ENCODE measurements at regions not wholly inside any gene's neighbourhood (a gene's known extent, or its start where the extent isn't known, plus 50 kb on each side); places are given as distances from the start of the nearest gene placed in this dataset.

DNA sequence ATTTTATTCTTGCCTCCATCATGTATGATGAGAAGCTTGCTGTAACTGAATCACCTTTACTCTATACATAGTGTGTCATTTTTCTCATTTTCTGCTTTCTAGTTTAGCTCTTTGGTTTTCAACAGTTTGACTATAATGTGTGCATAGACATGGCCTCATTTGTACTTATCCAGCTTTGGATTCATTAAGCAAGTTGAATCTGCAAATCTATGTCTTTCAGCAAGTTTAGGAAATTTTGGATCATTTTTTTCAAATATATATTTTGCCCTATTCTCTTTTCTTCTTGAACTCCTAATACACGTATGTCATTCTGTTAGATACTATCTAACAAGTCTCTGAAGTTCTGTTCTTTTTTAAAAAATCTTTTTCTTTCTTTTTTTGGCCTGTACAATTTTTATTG is 57.8 kb downstream of the PRLHR start:
- no peak for DNase-seq

DNA sequence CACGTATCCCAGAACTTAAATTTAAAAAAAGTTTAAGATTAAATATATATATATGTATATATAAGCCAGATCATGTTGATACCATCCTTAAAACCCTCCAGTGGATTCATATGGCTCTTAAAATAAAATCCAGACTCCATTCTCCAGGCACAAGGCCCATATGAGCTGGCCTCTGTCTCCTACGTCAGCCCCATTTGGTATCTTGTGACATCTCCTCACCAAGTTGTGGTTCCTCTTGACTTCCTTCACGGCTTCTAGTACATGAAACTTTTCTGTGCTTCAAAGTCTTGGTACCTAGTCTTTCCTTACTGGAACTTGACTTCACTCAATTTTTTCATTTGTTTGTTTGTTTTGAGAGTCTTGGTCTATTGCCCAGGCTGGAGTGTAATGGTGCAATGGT is 61.3 kb downstream of the PRLHR start:
- no peak for DNase-seq

DNA sequence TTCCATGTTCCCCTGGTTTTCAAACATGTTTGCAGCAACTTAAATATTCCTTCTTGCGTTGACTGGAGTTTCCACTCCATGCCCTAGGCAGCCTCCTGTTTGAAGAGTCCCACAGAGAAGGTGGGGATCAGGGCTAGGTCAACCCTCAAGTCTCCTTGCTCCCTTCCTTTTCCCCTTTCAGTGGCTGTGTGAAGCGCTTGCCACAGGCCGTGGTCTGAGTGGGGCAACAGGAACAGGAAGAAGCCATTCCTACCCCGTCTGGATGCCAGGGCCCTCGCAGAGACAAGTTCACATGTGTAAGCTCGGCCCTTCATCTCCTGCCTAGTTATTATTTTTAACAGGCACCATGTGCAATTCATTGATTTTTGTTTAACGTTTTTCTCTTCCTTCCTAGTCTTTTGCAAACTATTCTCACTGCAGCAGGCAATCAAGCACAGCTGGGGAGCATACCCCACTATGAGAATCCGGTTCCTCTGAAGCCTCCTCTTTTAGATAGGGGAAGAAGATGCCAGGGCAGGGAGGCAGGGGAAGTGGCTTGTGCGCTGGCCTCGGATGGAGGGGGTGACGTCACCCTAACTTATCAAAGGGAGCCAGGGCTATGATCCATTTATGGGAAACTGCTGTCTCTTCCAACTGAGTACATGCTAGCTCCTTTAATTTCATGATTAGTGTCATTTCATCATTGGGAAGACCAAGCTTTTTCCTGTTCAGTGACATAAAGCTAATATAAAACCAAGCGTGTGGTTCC is 64.2 kb downstream of the PRLHR start:
- no peak for DNase-seq

GRCh38 chr10:118528426-118528825 is 67.0 kb downstream of the PRLHR start:
- DNase-seq: no peak

GRCh38 chr10:118523775-118524174 is 71.7 kb downstream of the PRLHR start:
- no peak for DNase-seq

DNA sequence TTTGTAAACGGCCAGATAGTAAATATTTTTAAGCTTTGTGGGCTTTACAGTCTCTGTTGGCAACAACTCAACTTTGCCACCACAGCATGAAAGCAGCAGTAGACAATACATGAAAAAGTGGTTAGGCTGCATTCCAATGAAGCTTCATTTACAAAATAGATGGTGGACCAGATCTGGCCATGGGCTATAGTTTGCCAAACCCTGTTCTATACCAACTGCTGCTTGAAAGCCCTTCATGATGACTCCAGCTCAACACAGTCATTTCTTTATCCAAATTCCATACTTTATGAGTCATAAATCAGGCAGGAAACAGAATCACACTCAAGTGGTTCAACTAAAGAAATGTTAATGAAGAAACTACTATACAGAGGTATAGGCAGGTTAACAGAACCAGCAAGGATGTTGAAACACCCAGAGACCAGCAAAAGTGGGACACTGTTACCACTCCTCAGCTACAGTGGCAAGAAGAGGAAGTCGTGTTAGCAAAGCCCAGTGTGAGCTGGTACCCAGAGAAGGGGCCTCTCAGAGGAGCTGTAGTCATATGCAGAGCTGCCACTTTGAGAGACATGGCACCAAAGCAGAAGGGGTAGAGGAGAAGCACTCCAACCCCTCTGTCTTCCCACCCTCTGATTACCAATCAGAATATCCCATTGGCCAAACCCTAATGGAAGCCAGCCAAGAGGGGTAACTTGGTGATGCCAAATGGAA is 72.5 kb downstream of the PRLHR start:
- DNase-seq: peak; percentile 69

DNA sequence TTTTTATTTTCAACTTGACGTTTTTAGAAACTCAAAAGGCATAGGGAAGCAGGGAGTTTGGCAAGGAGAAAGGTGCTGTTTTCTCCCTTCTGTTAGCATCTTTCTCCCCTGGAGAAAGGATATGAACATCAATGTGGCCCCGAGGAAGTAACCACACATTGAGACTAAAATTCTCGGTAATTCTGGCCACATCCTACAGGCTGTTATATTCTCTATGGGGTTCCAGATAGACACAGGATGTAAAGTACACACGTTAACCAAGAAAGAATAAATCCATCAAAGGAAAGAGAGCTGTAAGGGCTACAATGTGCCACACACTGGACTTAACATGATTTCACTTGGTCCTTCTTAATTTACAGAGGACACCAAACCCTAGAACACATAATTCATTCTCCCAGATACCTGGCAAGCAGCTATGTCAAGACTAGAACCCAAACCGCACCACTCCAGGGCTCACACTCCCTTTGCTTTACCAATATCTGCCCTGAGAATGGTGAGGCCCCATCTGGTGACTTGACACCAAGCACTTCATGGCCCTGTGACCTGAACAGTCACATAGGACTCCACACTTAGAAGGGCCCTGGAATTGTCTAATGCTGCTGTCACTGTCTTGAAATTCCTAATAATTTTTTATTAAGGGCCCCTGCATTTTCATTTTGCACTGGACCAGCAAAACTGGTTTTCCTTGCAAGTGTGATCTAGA is 73.9 kb downstream of the PRLHR start:
- peak; percentile 9 for DNase-seq

GRCh38 chr10:118520116-118520742 is 75.2 kb downstream of the PRLHR start:
- no peak for DNase-seq

GRCh38 chr10:118518095-118518494 is 77.4 kb downstream of the PRLHR start:
- no peak for DNase-seq

GRCh38 chr10:118516716-118517115 is 78.7 kb downstream of the PRLHR start:
- DNase-seq: no peak

DNA sequence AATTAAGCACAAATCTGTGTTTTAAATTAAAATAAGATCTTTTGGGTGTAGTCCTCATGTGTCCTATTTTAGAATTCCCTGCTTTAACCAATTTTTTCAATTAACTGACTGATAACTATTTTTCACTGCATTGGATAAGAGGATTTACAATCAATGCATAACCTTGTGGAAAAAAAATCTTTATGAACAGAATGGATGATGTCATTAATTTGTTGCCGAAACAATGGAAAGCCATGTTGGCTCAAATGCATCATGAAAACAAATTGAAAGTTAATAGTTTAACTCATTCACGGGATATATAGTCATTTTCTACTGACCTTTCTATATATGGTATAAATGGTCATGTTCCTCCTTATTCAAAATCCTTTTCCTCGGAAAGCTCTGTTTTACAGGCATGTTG is 82.3 kb downstream of the PRLHR start:
- DNase-seq: no peak

DNA sequence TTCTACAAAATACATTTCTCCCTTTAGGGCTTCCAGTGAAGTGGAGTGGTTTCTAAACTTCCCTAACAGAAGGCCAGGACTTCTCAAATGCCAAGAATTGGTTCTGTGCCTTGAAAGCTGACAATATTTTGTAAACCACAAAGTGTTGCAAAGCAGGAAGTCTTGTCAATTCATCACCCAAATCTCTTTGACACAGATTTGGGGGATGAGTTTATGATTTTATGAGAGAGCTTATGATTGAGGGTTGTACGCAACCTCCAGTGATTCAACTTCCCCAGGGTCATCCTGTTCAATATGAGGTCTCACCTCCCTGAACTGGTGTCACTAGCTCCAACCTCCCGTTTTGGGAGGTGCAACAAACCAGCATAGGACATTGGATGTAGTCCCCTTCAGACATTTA is 83.7 kb downstream of the PRLHR start:
- no peak for DNase-seq

DNA sequence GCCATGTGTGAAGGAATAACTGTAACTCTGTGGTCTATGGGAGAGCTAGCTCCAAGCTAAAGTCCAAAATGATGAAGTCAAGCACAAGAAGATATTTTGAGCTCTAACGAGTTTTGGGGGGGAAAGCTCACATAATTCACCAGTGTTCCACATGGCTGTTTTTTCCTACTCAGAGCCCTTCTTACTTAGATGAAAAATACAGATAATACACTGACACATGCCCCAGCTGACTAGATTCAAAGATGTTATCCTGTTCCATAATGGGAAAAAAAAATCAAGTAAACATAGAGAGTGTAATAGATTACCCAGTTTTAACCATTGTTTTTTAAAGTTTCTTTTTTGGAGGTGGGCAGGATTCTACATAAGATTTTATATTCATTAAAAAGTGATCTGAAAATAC is 86.6 kb downstream of the PRLHR start:
- no peak for DNase-seq

- no peak for DNase-seq
Measured at GRCh38 chr10:118508355-118508754, 87.1 kb downstream of the PRLHR start.

GRCh38 chr10:118506671-118507590 is 88.5 kb downstream of the PRLHR start:
- DNase-seq: no peak

- DNase-seq: no peak
Measured at GRCh38 chr10:118505363-118505762, 90.1 kb downstream of the PRLHR start.

GRCh38 chr10:118504467-118505205 is 90.8 kb downstream of the PRLHR start:
- DNase-seq: peak; percentile 64

- no peak for DNase-seq
Measured at GRCh38 chr10:118504044-118504443, 91.4 kb downstream of the PRLHR start.

- no peak for DNase-seq
Measured at GRCh38 chr10:118503192-118503591, 92.3 kb downstream of the PRLHR start.

- no peak for DNase-seq
Measured at GRCh38 chr10:118501637-118502440, 93.6 kb downstream of the PRLHR start.

GRCh38 chr10:118501171-118501570 is 94.3 kb downstream of the PRLHR start:
- no peak for DNase-seq
